ENCODE measurements at regions not wholly inside any gene's neighbourhood (a gene's known extent, or its start where the extent isn't known, plus 50 kb on each side); places are given as distances from the start of the nearest gene placed in this dataset.
A peak's percentile ranks its signal among the peaks of the same experiment; 100 is the strongest.

DNA sequence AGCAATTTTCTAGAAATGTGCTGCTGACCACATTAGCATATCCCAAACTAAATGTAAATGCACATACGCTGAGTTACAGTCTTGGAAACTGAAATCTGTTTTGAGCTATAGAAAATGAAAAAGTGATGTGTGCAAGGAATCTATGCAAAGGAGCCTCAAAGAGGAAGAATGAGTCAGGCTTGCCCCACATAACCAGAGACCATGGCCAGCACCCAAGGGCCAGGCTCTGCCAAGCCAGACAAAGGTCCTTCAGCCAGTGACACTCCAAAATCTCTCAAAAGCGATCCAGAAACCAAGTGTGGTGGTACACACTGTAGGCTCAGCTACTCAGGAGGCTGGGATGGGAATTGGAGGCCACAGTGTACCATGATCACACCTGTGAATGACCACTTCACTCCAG, 195.2 kb downstream of the TOMM20 start:
- peak; percentile 30; the same call in 1 of the 2 replicates for TF ChIP-seq POLR2AphosphoS5 (IDR thresholded peaks at IDR 0.05; ENCODE audit: low read depth, low read length)
- TF ChIP-seq POLR2A (IDR thresholded peaks at IDR 0.05; ENCODE audit: low read depth, low read length): peak; percentile 47; the same call in 1 of the 2 replicates
